ENCODE measurements at regions not wholly inside any gene's neighbourhood (a gene's known extent, or its start where the extent isn't known, plus 50 kb on each side); places are given as distances from the start of the nearest gene placed in this dataset.
"Not testable (repeated sequence)": the region's sequence is repeated elsewhere in the genome, so short reads cannot be mapped to it uniquely, and the experiment has no call there.

DNA sequence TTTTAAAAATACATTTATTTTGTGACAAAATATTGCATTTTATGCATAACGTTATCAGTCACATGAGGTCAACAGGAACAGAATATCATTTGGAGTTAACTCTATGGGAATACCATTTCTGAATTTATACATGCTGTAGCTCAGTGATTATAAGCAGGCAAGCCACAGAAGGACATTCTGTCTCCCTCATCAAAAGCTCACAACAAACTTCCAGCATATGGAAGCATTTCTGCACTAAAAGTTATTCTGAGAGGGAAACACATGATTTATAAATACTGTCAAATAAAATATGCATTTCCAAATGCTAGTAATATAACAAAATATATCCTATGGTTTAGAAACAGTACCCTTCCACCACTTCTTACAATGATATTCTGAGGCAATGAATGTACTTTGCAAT is 854.1 kb upstream of the B3GALT2 start:
- Mint-ChIP-seq H3K27ac (no peak overlapping the region), H3K9me3 (peaks cover 1 to 10% of the 10 kb centered on the region in 2 donors), H3K36me3 (peaks cover 2 to 4% of the 10 kb centered on the region in 2 donors)
- no peak for DNase-seq (ENCODE audit: low spot score in 2 of 2)
- ATAC-seq: no peak

- ATAC-seq (no peak), DNase-seq (ENCODE audit: low spot score in 2 of 2) (no peak)
- Mint-ChIP-seq H3K36me3 (peaks cover 6 to 8% of the 10 kb centered on the region in 2 donors), H3K9me3 (peaks cover 6 to 9% of the 10 kb centered on the region in 2 donors), H3K27ac (no peak overlapping the region)
Measured at GRCh38 chr1:194039578-194039977, 853.2 kb upstream of the B3GALT2 start.

DNA sequence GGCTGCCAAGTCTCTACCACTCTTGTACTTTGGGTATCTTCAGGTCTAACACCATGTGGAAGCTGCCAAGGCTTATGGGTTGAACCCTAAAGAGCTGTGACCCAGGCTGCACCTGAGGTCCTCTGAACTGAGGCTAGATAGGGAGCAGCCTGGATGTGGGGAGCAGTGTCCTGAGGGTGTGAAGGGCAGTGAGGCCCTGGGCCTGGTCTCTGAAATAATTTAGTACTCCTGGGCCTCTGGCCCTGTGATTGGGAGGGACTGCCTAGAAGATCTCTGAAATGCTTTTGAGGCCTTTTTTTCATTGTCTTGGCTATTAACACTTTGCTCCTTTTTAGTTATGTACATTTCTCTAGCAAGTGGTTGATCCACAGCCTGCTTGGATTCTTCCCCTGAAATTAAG is 847.2 kb upstream of the B3GALT2 start:
- no peak for DNase-seq (ENCODE audit: low spot score in 2 of 2)
- ATAC-seq: no peak
- Mint-ChIP-seq H3K9me3 (peaks cover 14 to 17% of the 10 kb centered on the region in 2 donors), H3K27ac (no peak overlapping the region), H3K36me3 (peaks cover 17 to 29% of the 10 kb centered on the region in 2 donors)

DNA sequence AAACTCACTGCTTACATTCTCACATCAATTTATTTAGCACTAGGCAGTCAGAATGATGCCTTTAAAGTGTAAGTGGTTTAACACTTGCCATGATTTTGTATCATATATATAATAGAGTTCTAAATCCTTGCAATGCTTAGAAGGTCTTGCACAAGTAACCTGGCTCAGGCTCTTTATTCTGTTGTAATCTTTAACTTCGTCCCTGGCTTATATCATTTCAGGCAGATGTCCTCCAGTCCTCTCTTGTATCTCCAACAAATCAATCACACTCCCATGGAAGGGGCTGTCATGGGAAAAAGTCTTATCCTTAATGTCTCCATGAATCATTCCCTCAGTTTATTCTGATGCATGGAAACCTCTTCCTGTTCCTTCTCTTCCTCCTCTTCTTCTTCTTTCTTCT is 841.6 kb upstream of the B3GALT2 start:
- no peak for ATAC-seq
- no peak overlapping the region for H3K27ac Mint-ChIP-seq

GRCh38 chr1:194026422-194026821 is 840.0 kb upstream of the B3GALT2 start:
- H3K27ac Mint-ChIP-seq: no peak overlapping the region
- no peaks in the 10 kb centered on the region for H3K36me3 Mint-ChIP-seq
- no peak for ATAC-seq

More for the DNA sequence above, 841.6 kb upstream of the B3GALT2 start:
- no peak for DNase-seq (ENCODE audit: low spot score in 2 of 2)
- Mint-ChIP-seq H3K36me3 (peaks cover 0 to 10% of the 10 kb centered on the region in 2 donors), H3K9me3 (peaks cover 13 to 22% of the 10 kb centered on the region in 2 donors)

GRCh38 chr1:194024659-194025058 is 838.2 kb upstream of the B3GALT2 start:
- no peak overlapping the region for H3K27ac Mint-ChIP-seq
- peaks cover 6 to 30% of the 10 kb centered on the region in 2 donors for H3K9me3 Mint-ChIP-seq
- ATAC-seq (no peak), DNase-seq (ENCODE audit: low spot score in 2 of 2) (no peak)
- H3K36me3 Mint-ChIP-seq: no peaks in the 10 kb centered on the region

More at GRCh38 chr1:194026422-194026821, 840.0 kb upstream of the B3GALT2 start:
- peaks cover 10 to 25% of the 10 kb centered on the region in 2 donors for H3K9me3 Mint-ChIP-seq
- DNase-seq (ENCODE audit: low spot score in 2 of 2): no peak

GRCh38 chr1:194014014-194014413 is 827.6 kb upstream of the B3GALT2 start:
- no peak for DNase-seq (ENCODE audit: low spot score in 2 of 2)

GRCh38 chr1:194013561-194013960 is 827.1 kb upstream of the B3GALT2 start:
- ATAC-seq (no peak), DNase-seq (ENCODE audit: low spot score in 2 of 2) (no peak)
- peaks cover 3 to 11% of the 10 kb centered on the region in 2 donors for H3K36me3 Mint-ChIP-seq

More at GRCh38 chr1:194014014-194014413, 827.6 kb upstream of the B3GALT2 start:
- Mint-ChIP-seq H3K27ac (no peak overlapping the region), H3K36me3 (peaks cover 5 to 11% of the 10 kb centered on the region in 2 donors), H3K9me3 (peaks cover 12 to 19% of the 10 kb centered on the region in 2 donors)
- ATAC-seq: no peak

GRCh38 chr1:194004146-194004545 is 817.7 kb upstream of the B3GALT2 start:
- DNase-seq (ENCODE audit: low spot score in 2 of 2) (no peak), ATAC-seq (no peak)
- Mint-ChIP-seq H3K27ac (no peak overlapping the region), H3K9me3 (peaks cover 4 to 7% of the 10 kb centered on the region in 2 donors), H3K36me3 (peaks cover 0 to 6% of the 10 kb centered on the region in 2 donors)

More at GRCh38 chr1:194013561-194013960, 827.1 kb upstream of the B3GALT2 start:
- Mint-ChIP-seq H3K9me3 (peaks cover 10 to 21% of the 10 kb centered on the region in 2 donors), H3K27ac (no peak overlapping the region)

GRCh38 chr1:194001726-194002350 is 815.4 kb upstream of the B3GALT2 start:
- H3K27ac Mint-ChIP-seq; ATAC-seq; H3K9me3 Mint-ChIP-seq; H3K36me3 Mint-ChIP-seq; DNase-seq (ENCODE audit: low spot score in 2 of 2): not testable (repeated sequence)

DNA sequence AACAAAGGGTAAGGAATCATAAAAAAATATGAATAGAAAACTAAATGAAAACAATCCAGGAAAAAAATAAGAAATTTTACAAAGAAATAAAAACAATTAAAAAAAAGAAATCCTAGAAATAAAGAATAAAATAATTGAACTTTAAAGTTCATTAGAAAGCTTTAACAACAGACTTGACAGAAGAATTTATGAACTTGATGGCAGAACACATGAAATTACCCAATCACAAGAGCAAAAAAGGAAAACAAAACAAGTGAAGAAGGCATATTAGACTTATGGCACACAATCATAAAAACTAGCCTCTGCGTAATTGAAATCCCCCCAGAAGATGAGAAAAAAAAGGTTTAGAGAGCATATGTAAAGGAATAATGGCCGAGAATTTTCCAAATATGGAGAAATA is 802.5 kb upstream of the B3GALT2 start:
- Mint-ChIP-seq H3K27ac (no peak overlapping the region), H3K36me3 (peaks cover 26 to 30% of the 10 kb centered on the region in 2 donors), H3K9me3 (peaks cover 27 to 29% of the 10 kb centered on the region in 2 donors)
- DNase-seq (ENCODE audit: low spot score in 2 of 2): no peak
- ATAC-seq: no peak

DNA sequence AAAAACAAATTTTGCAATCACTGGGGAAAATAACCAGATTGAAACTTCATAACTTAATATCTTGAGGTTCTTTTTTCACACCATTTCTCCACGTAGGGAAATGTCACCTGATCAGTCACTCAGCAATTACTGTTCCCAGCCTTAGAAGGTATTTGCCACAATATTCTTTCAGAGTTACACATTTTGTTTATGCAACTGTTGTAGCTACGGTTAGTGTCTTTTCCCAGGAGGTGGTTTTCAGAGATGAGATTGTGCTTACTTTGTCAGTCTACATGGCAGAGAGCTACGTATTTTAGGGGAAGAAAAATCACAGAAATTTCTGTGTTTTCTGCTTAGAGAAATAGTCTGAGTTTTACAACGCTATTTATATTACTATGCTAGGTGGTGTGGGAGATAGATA is 792.8 kb upstream of the B3GALT2 start:
- no peak overlapping the region for H3K27ac Mint-ChIP-seq
- peaks cover 0 to 5% of the 10 kb centered on the region in 2 donors for H3K9me3 Mint-ChIP-seq
- DNase-seq (ENCODE audit: low spot score in 2 of 2) (no peak), ATAC-seq (no peak)
- no peaks in the 10 kb centered on the region for H3K36me3 Mint-ChIP-seq

DNA sequence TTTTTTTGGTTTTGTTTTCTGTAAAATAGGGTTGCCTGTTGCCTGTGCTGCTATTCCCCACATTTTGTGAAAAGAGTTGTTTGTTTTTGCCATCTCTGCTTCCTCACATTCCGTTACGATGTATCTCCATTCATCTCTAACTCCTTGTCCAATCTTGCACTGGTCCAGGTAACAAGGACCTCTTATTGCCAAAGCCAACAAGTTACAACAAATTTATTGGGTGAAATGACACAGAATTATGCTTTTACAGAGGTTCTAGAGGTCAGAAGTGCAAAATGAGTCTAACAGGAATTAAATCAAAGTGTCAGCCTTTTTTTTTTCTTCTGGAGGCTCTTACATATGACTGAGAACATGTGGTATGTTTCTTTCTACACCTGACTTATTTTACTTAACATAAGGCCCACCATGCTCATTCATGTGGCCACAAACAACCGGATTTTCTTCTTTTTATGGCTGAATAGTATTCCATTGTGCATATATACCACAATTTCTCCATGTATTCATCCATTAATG is 787.9 kb upstream of the B3GALT2 start:
- ATAC-seq: no peak
- DNase-seq (ENCODE audit: low spot score in 2 of 2): no peak
- Mint-ChIP-seq H3K27ac (no peak overlapping the region), H3K36me3 (no peaks in the 10 kb centered on the region), H3K9me3 (peaks cover 0 to 5% of the 10 kb centered on the region in 2 donors)

GRCh38 chr1:193973428-193973827 is 787.0 kb upstream of the B3GALT2 start:
- Mint-ChIP-seq H3K9me3 (peaks cover 0 to 5% of the 10 kb centered on the region in 2 donors), H3K36me3 (no peaks in the 10 kb centered on the region), H3K27ac (no peak overlapping the region)
- DNase-seq (ENCODE audit: low spot score in 2 of 2) (no peak), ATAC-seq (no peak)

- DNase-seq (ENCODE audit: low spot score in 2 of 2) (no peak), ATAC-seq (no peak)
- no peak overlapping the region for H3K27ac Mint-ChIP-seq
- peaks cover 0 to 5% of the 10 kb centered on the region in 2 donors for H3K9me3 Mint-ChIP-seq
- H3K36me3 Mint-ChIP-seq: no peaks in the 10 kb centered on the region
Measured at GRCh38 chr1:193971595-193971994, 785.2 kb upstream of the B3GALT2 start.

- ATAC-seq (no peak), DNase-seq (ENCODE audit: low spot score in 2 of 2) (no peak)
- Mint-ChIP-seq H3K9me3 (no peaks in the 10 kb centered on the region), H3K27ac (no peak overlapping the region), H3K36me3 (no peaks in the 10 kb centered on the region)
Measured at GRCh38 chr1:193960499-193960898, 774.1 kb upstream of the B3GALT2 start.

- DNase-seq (ENCODE audit: low spot score in 2 of 2): no peak
- Mint-ChIP-seq H3K27ac (no peak overlapping the region), H3K9me3 (no peaks in the 10 kb centered on the region), H3K36me3 (no peaks in the 10 kb centered on the region)
- no peak for ATAC-seq
Measured at GRCh38 chr1:193960040-193960439, 773.6 kb upstream of the B3GALT2 start.

- H3K36me3 Mint-ChIP-seq: no peaks in the 10 kb centered on the region
Measured at GRCh38 chr1:193957556-193958095, 771.2 kb upstream of the B3GALT2 start.

More at GRCh38 chr1:193957556-193958095, 771.2 kb upstream of the B3GALT2 start:
- DNase-seq (ENCODE audit: low spot score in 2 of 2) (no peak), ATAC-seq (no peak)
- Mint-ChIP-seq H3K27ac (no peak overlapping the region), H3K9me3 (no peaks in the 10 kb centered on the region)

Data from activated naive CD4-positive, alpha-beta T cell treated with anti-CD3 and anti-CD28 coated beads, Interleukin-2, amount 50 U/mL, for 72 hours (primary cell).